Endothelial cell of umbilical vein (primary cell): ENCODE measurements at regions not wholly inside any gene's neighbourhood (a gene's known extent, or its start where the extent isn't known, plus 50 kb on each side); places are given as distances from the start of the nearest gene placed in this dataset.

Experiments used
- BruUV-seq: library from RNA; stranded (reverse); fragments of 400-500 nt; replicated peaks from 2 replicates; lab custom pipeline; 2021; lab: Mats Ljungman, UMichigan
- CTCF ChIA-PET: fragments of 300-600, 350-600 bp; sonication (Branson Sonifier 250); formaldehyde crosslinking; loops from one replicate; lab custom pipeline; 2021; ENCODE audit warnings: antibody characterized with exemption, inconsistent platforms; lab: Charles Lee
- POLR2A ChIA-PET: fragments of 300-600, 350-600 bp; sonication (Branson Sonifier 250); formaldehyde crosslinking; loops from one replicate; lab custom pipeline; 2021; ENCODE audit warnings: antibody characterized with exemption, inconsistent platforms; lab: Charles Lee
- DNase-seq: peaks from one replicate; pipeline ENCODE4 v3.0.0-alpha.2; 2011; ENCODE audit warnings: low read depth, low spot score
- FAIRE-seq: peaks from 2 replicates; lab custom pipeline; 2011; peaks lifted over from hg19 to GRCh38; lab: Jason Lieb, UNC
- H2AFZ ChIP-seq: 2 replicates; pipeline ENCODE4 v1.6.0; 2012; ENCODE audit warnings: low read depth, low read length, control low read depth, inconsistent platforms
- H3K27ac ChIP-seq: 2 replicates; pipeline ENCODE4 v1.5.1; 2011; ENCODE audit warnings: low read depth, mild to moderate bottlenecking, control low read depth, low read length, moderate library complexity; ENCODE audit not compliant: insufficient read depth
- H3K27me3 ChIP-seq, 2 experiments: 2 replicates each; pipeline versions ENCODE4 v1.6.0 to v1.6.1; 2011; ENCODE audit warnings: low read length in 2 of 2, mixed read lengths in 1 of 2; ENCODE audit not compliant: control insufficient read depth in 2 of 2, insufficient read depth in 2 of 2
- H3K36me3 ChIP-seq, 2 experiments: 2 replicates in 1 of 2; 3 replicates in 1 of 2; pipeline ENCODE4 v1.5.1; 2011; ENCODE audit warnings: low read length in 2 of 2, mild to moderate bottlenecking in 1 of 2, moderate library complexity in 1 of 2; ENCODE audit not compliant: control insufficient read depth in 2 of 2, insufficient read depth in 2 of 2; ENCODE audit errors: extremely low read depth in 1 of 2
- H3K4me1 ChIP-seq: 3 replicates; pipeline ENCODE4 v1.5.1; 2011; ENCODE audit warnings: mild to moderate bottlenecking, low read length; ENCODE audit not compliant: control insufficient read depth, insufficient read depth; ENCODE audit errors: extremely low read depth
- H3K4me2 ChIP-seq: 2 replicates; pipeline ENCODE4 v1.6.1; 2011; ENCODE audit warnings: low read length, control low read depth, mixed read lengths; ENCODE audit not compliant: insufficient read depth
- H3K4me3 ChIP-seq, 3 experiments: fragments of 200-600 bp in 1 of 3; sonication (generic), shearing (Covaris generic) in 1 of 3; replicated peaks in 1 of 3; 2 replicates each; pipeline ENCODE4 v1.5.1; 2011 to 2016; ENCODE audit warnings: control low read depth in 3 of 3, low read length in 3 of 3, mild to moderate bottlenecking in 2 of 3, inconsistent platforms in 1 of 3, low read depth in 1 of 3, moderate library complexity in 1 of 3; ENCODE audit not compliant: insufficient read depth in 1 of 3
- H3K79me2 ChIP-seq: 2 replicates; pipeline ENCODE4 v1.6.0; 2012; ENCODE audit warnings: low read length, inconsistent platforms; ENCODE audit not compliant: control insufficient read depth, insufficient read depth
- H3K9ac ChIP-seq: replicated peaks from 2 replicates; pipeline ENCODE3; 2011; ENCODE audit warnings: low read length, control low read depth; ENCODE audit not compliant: insufficient read depth; ENCODE audit errors: extremely low read depth
- H3K9me1 ChIP-seq: replicated peaks from 3 replicates; pipeline ENCODE4 v1.6.0; 2011; ENCODE audit warnings: mild to moderate bottlenecking, low read length; ENCODE audit not compliant: control insufficient read depth, insufficient read depth; ENCODE audit errors: extremely low read depth
- H3K9me3 ChIP-seq: replicated peaks from 2 replicates; pipeline ENCODE4 v1.5.1; 2012; ENCODE audit warnings: low read length, inconsistent platforms; ENCODE audit not compliant: control insufficient read depth, insufficient read depth
- H4K20me1 ChIP-seq: replicated peaks from 2 replicates; pipeline ENCODE3; 2011; ENCODE audit warnings: mild to moderate bottlenecking, low read length; ENCODE audit not compliant: control insufficient read depth, insufficient read depth; ENCODE audit errors: extremely low read depth
- EZH2 ChIP-seq: IDR thresholded peaks from 2 replicates; pipeline ENCODE4 v1.6.1; 2012; ENCODE audit warnings: borderline replicate concordance, low read depth, mild to moderate bottlenecking, moderate library complexity, low read length, inconsistent platforms; ENCODE audit not compliant: severe bottlenecking
- FOS ChIP-seq: IDR thresholded peaks from 2 replicates; pipeline ENCODE4 v1.6.1; 2011; ENCODE audit warnings: mild to moderate bottlenecking, low read length, moderate library complexity, borderline replicate concordance; ENCODE audit not compliant: insufficient read depth
- GATA2 ChIP-seq: IDR thresholded peaks from 2 replicates; pipeline ENCODE4 v1.7.0; 2011; ENCODE audit warnings: low read depth, mild to moderate bottlenecking, moderate library complexity, mixed read lengths, low read length; ENCODE audit not compliant: insufficient read length, insufficient read depth
- JUN ChIP-seq: IDR thresholded peaks from 2 replicates; pipeline ENCODE4 v1.6.1; 2011; ENCODE audit warnings: borderline replicate concordance, low read depth; ENCODE audit not compliant: insufficient read length, insufficient read depth
- MYC ChIP-seq: IDR thresholded peaks from one replicate; pipeline ENCODE4 v1.6.1; 2011; ENCODE audit warnings: mild to moderate bottlenecking, low read depth, low read length
- POLR2A ChIP-seq: IDR thresholded peaks from 2 replicates; pipeline ENCODE4 v1.6.1; 2012; ENCODE audit warnings: low read depth, mild to moderate bottlenecking, control low read depth, low read length
- POLR2AphosphoS5 ChIP-seq: IDR thresholded peaks from 2 replicates; pipeline ENCODE4 v1.6.1; 2012; ENCODE audit warnings: low read depth, mild to moderate bottlenecking, control low read depth, low read length, moderate library complexity; ENCODE audit not compliant: insufficient read depth
- dilution Hi-C: fragments of 300-500 bp; cut with MboI; formaldehyde crosslinking; loops from one replicate; pipeline ENCODE4 v1.15.0; 2019; ENCODE audit warnings: low sequenced_read_pairs; ENCODE audit not compliant: extremely low pct_ligation_motif_present
- intact Hi-C: fragments of 100-400 bp; cut with micrococcal nuclease; formaldehyde crosslinking; loops from one replicate; pipeline ENCODE4 v1.10.0; 2022
- TF ChIP-seq, protein P1 (sequence below): IDR thresholded peaks from 2 replicates; pipeline ENCODE4 v1.6.1; 2011; ENCODE audit not compliant: insufficient read depth, insufficient read length
- TF ChIP-seq, protein P2 (sequence below), 2 donors: IDR thresholded peaks; 1 replicate in 1 of 2; 2 replicates in 1 of 2; pipeline ENCODE4 v1.5.1; 2011; ENCODE audit warnings: low read length in 2 of 2, mild to moderate bottlenecking in 2 of 2, moderate library complexity in 2 of 2, control low read depth in 1 of 2, inconsistent platforms in 1 of 2, low read depth in 1 of 2; ENCODE audit not compliant: insufficient read depth in 1 of 2; ENCODE audit errors: extremely low read depth in 1 of 2

DNA sequence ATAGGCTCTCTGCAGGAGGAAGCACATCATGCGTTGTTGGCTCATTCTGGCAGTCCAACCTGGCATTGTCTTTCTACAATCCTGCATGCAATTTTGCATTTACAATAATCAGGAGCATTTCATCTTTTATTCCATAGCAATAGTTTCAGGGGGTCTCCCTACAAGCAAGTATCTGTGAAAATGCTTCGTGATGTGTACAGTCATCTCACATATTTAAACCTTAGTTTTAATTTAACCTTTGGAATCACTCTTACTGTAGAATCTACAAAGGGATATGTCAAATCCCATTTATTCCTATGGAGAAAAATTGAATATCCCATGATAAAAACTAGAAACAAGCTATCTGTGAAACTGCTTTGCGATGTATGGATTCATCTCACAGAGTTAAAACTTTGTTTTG, 112.0 kb upstream of the WSB1 start:
- TF ChIP-seq JUN: no peak
- no peak for TF ChIP-seq POLR2AphosphoS5
- TF ChIP-seq POLR2A: no peak
- TF ChIP-seq, protein P1, sequence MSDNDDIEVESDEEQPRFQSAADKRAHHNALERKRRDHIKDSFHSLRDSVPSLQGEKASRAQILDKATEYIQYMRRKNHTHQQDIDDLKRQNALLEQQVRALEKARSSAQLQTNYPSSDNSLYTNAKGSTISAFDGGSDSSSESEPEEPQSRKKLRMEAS: no peak
- TF ChIP-seq, protein P2, sequence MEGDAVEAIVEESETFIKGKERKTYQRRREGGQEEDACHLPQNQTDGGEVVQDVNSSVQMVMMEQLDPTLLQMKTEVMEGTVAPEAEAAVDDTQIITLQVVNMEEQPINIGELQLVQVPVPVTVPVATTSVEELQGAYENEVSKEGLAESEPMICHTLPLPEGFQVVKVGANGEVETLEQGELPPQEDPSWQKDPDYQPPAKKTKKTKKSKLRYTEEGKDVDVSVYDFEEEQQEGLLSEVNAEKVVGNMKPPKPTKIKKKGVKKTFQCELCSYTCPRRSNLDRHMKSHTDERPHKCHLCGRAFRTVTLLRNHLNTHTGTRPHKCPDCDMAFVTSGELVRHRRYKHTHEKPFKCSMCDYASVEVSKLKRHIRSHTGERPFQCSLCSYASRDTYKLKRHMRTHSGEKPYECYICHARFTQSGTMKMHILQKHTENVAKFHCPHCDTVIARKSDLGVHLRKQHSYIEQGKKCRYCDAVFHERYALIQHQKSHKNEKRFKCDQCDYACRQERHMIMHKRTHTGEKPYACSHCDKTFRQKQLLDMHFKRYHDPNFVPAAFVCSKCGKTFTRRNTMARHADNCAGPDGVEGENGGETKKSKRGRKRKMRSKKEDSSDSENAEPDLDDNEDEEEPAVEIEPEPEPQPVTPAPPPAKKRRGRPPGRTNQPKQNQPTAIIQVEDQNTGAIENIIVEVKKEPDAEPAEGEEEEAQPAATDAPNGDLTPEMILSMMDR (IDR thresholded peaks at IDR 0.05; ENCODE audit: extremely low read depth in 1 of 2, insufficient read depth in 1 of 2, low read depth in 1 of 2, low read length in 2 of 2): no peak
- no peak for TF ChIP-seq MYC
- no peak for TF ChIP-seq FOS
- no peak for TF ChIP-seq GATA2
- no peak for TF ChIP-seq EZH2
- no TSS peak for BruUV-seq
- no peaks in the 10 kb centered on the region for H3K4me1 ChIP-seq
- dilution Hi-C loops (no loop called here), intact Hi-C loops (no loop called here)
- no peaks in the 10 kb centered on the region for H4K20me1 ChIP-seq
- H3K79me2 ChIP-seq: no peaks in the 10 kb centered on the region
- ChIA-PET CTCF (no interaction called here), POLR2A (no interaction called here)
- no peaks in the 10 kb centered on the region for H3K9me3 ChIP-seq
- H3K4me2 ChIP-seq: no peak overlapping the region
- H3K9me1 ChIP-seq: no peaks in the 10 kb centered on the region
- no peak overlapping the region for H3K9ac ChIP-seq
- no peaks in the 10 kb centered on the region for H3K27me3 ChIP-seq
- H2AFZ ChIP-seq: no peak overlapping the region
- FAIRE-seq (no peak), DNase-seq (no peak)
- H3K4me3 ChIP-seq: no peak overlapping the region
- no peaks in the 10 kb centered on the region for H3K36me3 ChIP-seq
- no peak overlapping the region for H3K27ac ChIP-seq
